PC-9 (cell line): ENCODE measurements at regions not wholly inside any gene's neighbourhood (a gene's known extent, or its start where the extent isn't known, plus 50 kb on each side); places are given as distances from the start of the nearest gene placed in this dataset.

ENCODE experiments used
- BruUV-seq: library from RNA; stranded (reverse); fragments of 400-500 nt; replicated peaks from 2 replicates; lab custom pipeline; 2021; lab: Mats Ljungman, UMichigan
- CTCF ChIA-PET: fragments of 300-600 bp; sonication (Branson Sonifier 250); formaldehyde crosslinking; loops from one replicate; lab custom pipeline; 2022; ENCODE audit warnings: antibody characterized with exemption; lab: Charles Lee
- POLR2A ChIA-PET: fragments of 300-600 bp; sonication (Branson Sonifier 250); formaldehyde crosslinking; loops from one replicate; lab custom pipeline; 2022; ENCODE audit warnings: antibody characterized with exemption; ENCODE audit not compliant: unreplicated experiment; lab: Charles Lee
- DNase-seq, 2 experiments: peaks; one replicate each; pipeline versions ENCODE4 v3.0.0 to v3.0.0-alpha.2; 2015 to 2022; ENCODE audit warnings: mixed read lengths in 1 of 2
- H2AFZ ChIP-seq: fragments of 200-600 bp; sonication (generic); 2 replicates; pipeline ENCODE4 v1.8.1; 2017; ENCODE audit warnings: antibody characterized with exemption
- H3F3A ChIP-seq: fragments of 200-600 bp; sonication (generic); 2 replicates; pipeline ENCODE4 v1.8.1; 2017; ENCODE audit warnings: antibody characterized with exemption, mild to moderate bottlenecking, low read depth; ENCODE audit not compliant: insufficient read depth
- H3K27ac ChIP-seq: fragments of 200-600 bp; sonication (generic); 2 replicates; pipeline ENCODE4 v1.6.1; 2016; ENCODE audit warnings: mixed run types
- H3K27me3 ChIP-seq: fragments of 200-600 bp; sonication (generic); 2 replicates; pipeline ENCODE4 v1.6.1; 2016; ENCODE audit warnings: low read depth, mixed run types; ENCODE audit not compliant: insufficient read depth
- H3K36me3 ChIP-seq: fragments of 200-600 bp; sonication (generic); 2 replicates; pipeline ENCODE4 v1.6.1; 2016; ENCODE audit warnings: low read depth, mixed run types
- H3K4me1 ChIP-seq: fragments of 200-600 bp; sonication (generic); replicated peaks from 2 replicates; pipeline ENCODE4 v1.6.1; 2016; ENCODE audit warnings: mixed run types; ENCODE audit not compliant: insufficient read depth
- H3K4me2 ChIP-seq: fragments of 200-600 bp; sonication (generic); 2 replicates; pipeline ENCODE4 v1.6.1; 2017; ENCODE audit warnings: mixed run types
- H3K4me3 ChIP-seq: fragments of 200-600 bp; sonication (generic); 2 replicates; pipeline ENCODE4 v1.6.1; 2016; ENCODE audit warnings: mixed run types
- H3K79me2 ChIP-seq: fragments of 200-600 bp; sonication (generic); 2 replicates; pipeline ENCODE4 v1.6.1; 2017; ENCODE audit warnings: low read depth, mixed run types
- H3K9me2 ChIP-seq: fragments of 200-600 bp; sonication (generic); 2 replicates; pipeline ENCODE4 v1.8.1; 2017; ENCODE audit warnings: mild to moderate bottlenecking; ENCODE audit not compliant: insufficient read depth
- H3K9me3 ChIP-seq: fragments of 200-600 bp; sonication (generic); 2 replicates; pipeline ENCODE4 v1.8.1; 2016; ENCODE audit warnings: low read depth; ENCODE audit not compliant: insufficient read depth
- H4K20me1 ChIP-seq: fragments of 200-600 bp; sonication (generic); 2 replicates; pipeline ENCODE4 v1.8.1; 2017; ENCODE audit not compliant: insufficient read depth
- EZH2 ChIP-seq: fragments of 200-600 bp; sonication (generic); IDR thresholded peaks from 2 replicates; pipeline ENCODE4 v1.8.0; 2017; ENCODE audit warnings: antibody characterized with exemption, low read depth
- intact Hi-C: fragments of 100-400 bp; cut with micrococcal nuclease; formaldehyde crosslinking; loops from one replicate; pipeline ENCODE4 v1.10.0; 2022; ENCODE audit not compliant: unreplicated experiment
- TF ChIP-seq, protein P1 (sequence below): fragments of 200-600 bp; sonication (generic); conservative IDR thresholded peaks from 2 replicates; pipeline ENCODE4 v1.6.1; 2017; ENCODE audit warnings: mixed run types, antibody characterized with exemption, mild to moderate bottlenecking, moderate library complexity

DNA sequence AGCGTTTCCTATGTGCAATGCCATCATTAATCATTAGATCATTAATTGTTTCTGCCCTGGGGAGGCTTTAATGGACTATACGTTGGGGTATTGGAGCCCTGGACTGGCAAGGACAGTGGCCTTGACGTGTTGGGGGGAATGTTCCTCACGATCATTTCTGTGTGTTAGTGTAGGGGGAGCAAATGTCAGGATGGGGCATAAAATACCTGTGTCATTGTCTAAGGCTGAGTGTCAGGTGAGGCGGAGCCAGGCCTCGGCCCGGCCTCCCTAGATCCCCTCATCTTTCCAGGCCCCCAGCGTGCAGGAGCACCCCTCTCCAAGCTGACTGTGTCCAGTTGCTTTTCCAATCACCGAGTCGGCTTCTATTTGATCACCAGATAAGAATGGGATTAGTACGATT lies 346.4 kb upstream of the SHH start:
- TF ChIP-seq, protein P1, sequence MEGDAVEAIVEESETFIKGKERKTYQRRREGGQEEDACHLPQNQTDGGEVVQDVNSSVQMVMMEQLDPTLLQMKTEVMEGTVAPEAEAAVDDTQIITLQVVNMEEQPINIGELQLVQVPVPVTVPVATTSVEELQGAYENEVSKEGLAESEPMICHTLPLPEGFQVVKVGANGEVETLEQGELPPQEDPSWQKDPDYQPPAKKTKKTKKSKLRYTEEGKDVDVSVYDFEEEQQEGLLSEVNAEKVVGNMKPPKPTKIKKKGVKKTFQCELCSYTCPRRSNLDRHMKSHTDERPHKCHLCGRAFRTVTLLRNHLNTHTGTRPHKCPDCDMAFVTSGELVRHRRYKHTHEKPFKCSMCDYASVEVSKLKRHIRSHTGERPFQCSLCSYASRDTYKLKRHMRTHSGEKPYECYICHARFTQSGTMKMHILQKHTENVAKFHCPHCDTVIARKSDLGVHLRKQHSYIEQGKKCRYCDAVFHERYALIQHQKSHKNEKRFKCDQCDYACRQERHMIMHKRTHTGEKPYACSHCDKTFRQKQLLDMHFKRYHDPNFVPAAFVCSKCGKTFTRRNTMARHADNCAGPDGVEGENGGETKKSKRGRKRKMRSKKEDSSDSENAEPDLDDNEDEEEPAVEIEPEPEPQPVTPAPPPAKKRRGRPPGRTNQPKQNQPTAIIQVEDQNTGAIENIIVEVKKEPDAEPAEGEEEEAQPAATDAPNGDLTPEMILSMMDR: no peak
- TF ChIP-seq EZH2: no peak
- Histone ChIP-seq H3K4me2 (no peak overlapping the region), H3K4me1 (0 out of 2 replicates have a peak, but pooled peaks cover 4% of the 10 kb centered on the region), H4K20me1 (no peaks in the 10 kb centered on the region), H3K79me2 (no peaks in the 10 kb centered on the region), H3F3A (no peaks in the 10 kb centered on the region), H3K9me3 (no peaks in the 10 kb centered on the region), H3K9me2 (no peaks in the 10 kb centered on the region), H3K27me3 (peaks cover 28% of the 10 kb centered on the region), H3K36me3 (no peaks in the 10 kb centered on the region), H3K27ac (no peak overlapping the region), H3K4me3 (no peak overlapping the region), H2AFZ (no peak overlapping the region)
- BruUV-seq: no TSS peak
- ChIA-PET CTCF (no interaction called here), POLR2A (no interaction called here)
- intact Hi-C loops: no loop called here
- no peak for DNase-seq

DNA sequence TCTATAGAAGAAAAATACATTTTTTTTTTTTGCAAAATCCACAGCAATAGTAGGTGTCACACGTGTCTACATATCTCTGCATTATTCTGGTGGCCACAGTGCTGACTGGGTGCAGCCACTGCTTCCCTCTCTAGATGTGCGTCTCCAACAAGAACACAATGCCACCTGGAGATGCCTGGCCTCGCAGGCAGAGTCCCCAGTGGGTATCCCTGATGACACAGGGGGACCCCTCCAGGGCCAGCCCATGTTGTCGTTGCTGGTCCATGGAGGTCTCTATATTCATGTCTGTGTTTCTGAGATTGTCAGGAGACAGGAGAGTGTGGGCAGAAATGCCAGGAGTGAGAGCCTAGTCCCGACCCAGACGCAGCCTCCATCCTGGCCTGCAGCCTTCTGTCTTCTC lies 345.9 kb upstream of the SHH start:
- H3K79me2 ChIP-seq: no peaks in the 10 kb centered on the region
- H3K4me2 ChIP-seq: no peak overlapping the region
- POLR2A ChIA-PET: no interaction called here
- H3K9me2 ChIP-seq: no peaks in the 10 kb centered on the region
- 0 out of 2 replicates have a peak, but pooled peaks cover 4% of the 10 kb centered on the region for H3K4me1 ChIP-seq
- H3K36me3 ChIP-seq: no peaks in the 10 kb centered on the region
- BruUV-seq: no TSS peak
- intact Hi-C loops: no loop called here
- DNase-seq: no peak
- H2AFZ ChIP-seq: no peak overlapping the region
- no peak overlapping the region for H3K4me3 ChIP-seq
- CTCF ChIA-PET: no interaction called here
- H3K27me3 ChIP-seq: peaks cover 24% of the 10 kb centered on the region
- no peaks in the 10 kb centered on the region for H3F3A ChIP-seq
- H3K27ac ChIP-seq: no peak overlapping the region
- TF ChIP-seq, protein P1: no peak
- no peak for TF ChIP-seq EZH2
- no peaks in the 10 kb centered on the region for H3K9me3 ChIP-seq
- H4K20me1 ChIP-seq: no peaks in the 10 kb centered on the region

DNA sequence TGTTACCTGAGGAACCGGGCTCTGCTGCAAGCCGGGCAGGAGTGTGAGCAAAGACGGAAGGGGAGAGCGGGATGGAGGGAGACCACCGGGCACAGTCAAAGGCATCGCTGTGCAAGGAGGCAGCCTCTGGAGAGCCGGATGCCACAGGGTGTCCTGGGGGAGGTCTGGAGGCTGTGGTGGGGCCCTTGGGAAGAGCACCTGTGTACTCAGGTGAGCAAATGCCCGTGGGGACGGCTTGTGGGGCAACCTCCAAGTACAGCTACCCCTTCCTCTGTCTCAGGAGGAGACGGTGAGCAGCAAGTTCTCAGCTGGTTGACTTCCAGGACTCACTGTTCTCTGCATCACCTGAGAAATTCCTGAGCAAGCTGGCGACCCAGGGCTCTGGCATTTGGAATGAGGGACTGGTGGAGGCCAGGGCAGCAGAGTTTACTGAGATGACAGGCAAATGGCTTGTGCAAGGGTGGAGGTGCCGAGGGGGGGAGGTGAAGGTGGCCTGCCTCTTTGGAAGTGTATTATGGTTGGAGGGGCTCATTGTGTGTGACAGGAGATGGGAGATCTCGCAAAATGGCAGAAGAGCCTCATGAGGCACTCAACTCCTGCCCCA lies 345.2 kb upstream of the SHH start:
- no peak overlapping the region for H3K4me3 ChIP-seq
- H3K4me1 ChIP-seq: 0 out of 2 replicates have a peak, but pooled peaks cover 4% of the 10 kb centered on the region
- H4K20me1 ChIP-seq: no peaks in the 10 kb centered on the region
- no peaks in the 10 kb centered on the region for H3K79me2 ChIP-seq
- no peaks in the 10 kb centered on the region for H3K9me3 ChIP-seq
- TF ChIP-seq, protein P1: no peak
- no peak for TF ChIP-seq EZH2
- no peaks in the 10 kb centered on the region for H3F3A ChIP-seq
- intact Hi-C loops: loop anchor here (2.0 kb wide), 1 partner anchor 343 kb away; no protein-coding TSS in a partner anchor
- CTCF ChIA-PET: interaction anchor here (0.7 kb wide), 1 partner anchor 346 kb away, joined by 7 read pairs; no protein-coding TSS in a partner anchor
- no peaks in the 10 kb centered on the region for H3K36me3 ChIP-seq
- H3K9me2 ChIP-seq: no peaks in the 10 kb centered on the region
- no peak overlapping the region for H3K4me2 ChIP-seq
- no peak overlapping the region for H2AFZ ChIP-seq
- POLR2A ChIA-PET: no interaction called here
- DNase-seq: no peak
- peaks cover 16% of the 10 kb centered on the region for H3K27me3 ChIP-seq
- no TSS peak for BruUV-seq
- no peak overlapping the region for H3K27ac ChIP-seq
